ENCODE measurements at regions not wholly inside any gene's neighbourhood (a gene's known extent, or its start where the extent isn't known, plus 50 kb on each side); places are given as distances from the start of the nearest gene placed in this dataset.

DNA sequence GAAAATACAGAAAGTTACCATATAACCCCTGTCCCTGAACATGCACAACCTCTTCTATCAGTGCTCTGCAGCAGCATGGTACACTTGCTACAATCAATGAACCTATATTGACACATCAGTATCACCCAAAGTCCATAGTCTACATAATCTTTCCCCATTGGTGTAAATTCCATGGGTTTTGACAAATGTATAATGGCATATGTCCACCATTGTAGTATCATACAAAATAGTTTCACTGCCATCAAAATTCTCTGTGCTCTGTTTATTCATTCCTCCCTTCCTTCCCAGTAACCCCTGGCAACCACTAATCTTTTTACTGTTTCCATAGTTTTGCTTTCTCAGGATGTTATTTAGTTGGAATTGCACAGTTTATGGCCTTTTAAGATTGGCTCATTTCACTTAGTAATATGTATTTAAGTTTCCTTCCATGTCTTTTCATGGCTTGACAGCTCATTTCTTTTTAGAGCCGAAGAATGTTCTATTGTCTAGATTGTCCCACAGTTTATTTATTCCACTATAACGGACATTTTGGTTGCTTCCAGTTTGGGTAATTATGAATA lies 1707.0 kb downstream of the EFNA5 start:
- intact Hi-C loops (cut with micrococcal nuclease) = no loop called here
- peaks cover 11% of the 10 kb centered on the region for H3K9me3 Mint-ChIP-seq (ENCODE audit: unreplicated experiment)
- ChIA-PET CTCF (no interaction called here), POLR2A (no interaction called here)
- no peak overlapping the region for H3K27ac Mint-ChIP-seq (ENCODE audit: low read depth, unreplicated experiment)
- H3K27me3 Mint-ChIP-seq (ENCODE audit: insufficient read depth, unreplicated experiment) = no peaks in the 10 kb centered on the region
- H3K4me1 Mint-ChIP-seq (ENCODE audit: insufficient read depth, unreplicated experiment) = no peaks in the 10 kb centered on the region
- no TSS peak for BruUV-seq (replicated peaks)
- H3K4me3 Mint-ChIP-seq (ENCODE audit: unreplicated experiment) = no peak overlapping the region
- DNase-seq (ENCODE audit: unreplicated experiment) = no peak
- TF ChIP-seq CTCF (IDR thresholded peaks at IDR 0.05; ENCODE audit: unreplicated experiment) = no peak
- H3K36me3 Mint-ChIP-seq (ENCODE audit: insufficient read depth, unreplicated experiment) = no peaks in the 10 kb centered on the region

DNA sequence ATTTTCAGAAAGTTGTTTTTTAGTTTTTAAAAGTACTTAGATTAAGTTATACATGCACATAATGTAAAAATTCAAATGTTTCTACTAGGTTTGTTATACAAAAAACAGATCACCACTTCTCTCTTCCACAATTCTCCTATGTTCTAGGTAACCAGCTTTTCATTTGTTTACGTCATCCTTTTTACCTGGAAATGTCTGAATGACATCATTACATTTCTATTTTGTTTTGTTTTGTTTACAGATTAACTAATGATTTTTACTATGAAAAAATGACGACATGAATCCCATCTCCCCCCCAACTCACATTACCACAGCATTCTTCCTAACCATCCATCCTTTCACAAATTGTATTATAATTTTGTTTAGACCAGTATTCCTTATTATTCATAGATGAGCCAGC lies 1709.2 kb downstream of the EFNA5 start:
- H3K9me3 Mint-ChIP-seq (ENCODE audit: unreplicated experiment) = no peaks in the 10 kb centered on the region
- no TSS peak for BruUV-seq (replicated peaks)
- no peak for TF ChIP-seq CTCF (IDR thresholded peaks at IDR 0.05; ENCODE audit: unreplicated experiment)
- no peak overlapping the region for H3K27ac Mint-ChIP-seq (ENCODE audit: low read depth, unreplicated experiment)
- no peak for DNase-seq (ENCODE audit: unreplicated experiment)
- H3K4me3 Mint-ChIP-seq (ENCODE audit: unreplicated experiment) = no peak overlapping the region
- intact Hi-C loops (cut with micrococcal nuclease) = no loop called here
- POLR2A ChIA-PET = no interaction called here
- CTCF ChIA-PET = interaction anchor here (0.6 kb wide), 1 partner anchor 14 kb away, joined by 3 read pairs; no protein-coding TSS in a partner anchor
- H3K4me1 Mint-ChIP-seq (ENCODE audit: insufficient read depth, unreplicated experiment) = no peaks in the 10 kb centered on the region
- no peaks in the 10 kb centered on the region for H3K27me3 Mint-ChIP-seq (ENCODE audit: insufficient read depth, unreplicated experiment)
- no peaks in the 10 kb centered on the region for H3K36me3 Mint-ChIP-seq (ENCODE audit: insufficient read depth, unreplicated experiment)

- no peak overlapping the region for H3K27ac Mint-ChIP-seq (ENCODE audit: low read depth, unreplicated experiment)
- BruUV-seq (replicated peaks) = no TSS peak
- H3K36me3 Mint-ChIP-seq (ENCODE audit: insufficient read depth, unreplicated experiment) = no peaks in the 10 kb centered on the region
- H3K9me3 Mint-ChIP-seq (ENCODE audit: unreplicated experiment) = no peaks in the 10 kb centered on the region
- TF ChIP-seq CTCF (IDR thresholded peaks at IDR 0.05; ENCODE audit: unreplicated experiment) = no peak
- POLR2A ChIA-PET = no interaction called here
- DNase-seq (ENCODE audit: unreplicated experiment) = peak; percentile 40
- intact Hi-C loops (cut with micrococcal nuclease) = no loop called here
- peaks cover 8% of the 10 kb centered on the region for H3K4me1 Mint-ChIP-seq (ENCODE audit: insufficient read depth, unreplicated experiment)
- H3K4me3 Mint-ChIP-seq (ENCODE audit: unreplicated experiment) = no peak overlapping the region
- no peaks in the 10 kb centered on the region for H3K27me3 Mint-ChIP-seq (ENCODE audit: insufficient read depth, unreplicated experiment)
- CTCF ChIA-PET = no interaction called here
These were observed 1714.1 kb downstream of the EFNA5 start for GRCh38 chr5:105956456-105957196.

DNA sequence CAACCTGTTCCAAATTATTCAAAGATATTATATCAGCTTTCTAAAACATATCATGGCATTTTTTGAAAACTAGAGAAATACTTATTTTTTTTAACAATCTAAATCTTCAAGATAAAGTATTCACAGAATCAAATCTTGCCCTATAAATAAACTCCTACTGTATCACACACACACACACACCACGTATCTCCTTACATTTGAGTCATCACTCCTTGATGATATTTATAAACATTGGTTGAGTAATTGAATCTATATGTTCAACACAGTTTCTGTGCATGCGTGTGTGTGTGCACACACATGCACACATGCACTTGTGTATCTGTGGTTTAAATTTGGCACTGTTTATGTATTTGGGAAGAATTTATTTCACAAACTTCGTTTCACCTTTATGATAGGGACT lies 1716.4 kb downstream of the EFNA5 start:
- H3K4me3 Mint-ChIP-seq (ENCODE audit: unreplicated experiment) = no peak overlapping the region
- peaks cover 8% of the 10 kb centered on the region for H3K4me1 Mint-ChIP-seq (ENCODE audit: insufficient read depth, unreplicated experiment)
- H3K36me3 Mint-ChIP-seq (ENCODE audit: insufficient read depth, unreplicated experiment) = no peaks in the 10 kb centered on the region
- H3K27ac Mint-ChIP-seq (ENCODE audit: low read depth, unreplicated experiment) = no peak overlapping the region
- ChIA-PET POLR2A (no interaction called here), CTCF (no interaction called here)
- H3K27me3 Mint-ChIP-seq (ENCODE audit: insufficient read depth, unreplicated experiment) = no peaks in the 10 kb centered on the region
- TF ChIP-seq CTCF (IDR thresholded peaks at IDR 0.05; ENCODE audit: unreplicated experiment) = no peak
- no peaks in the 10 kb centered on the region for H3K9me3 Mint-ChIP-seq (ENCODE audit: unreplicated experiment)
- peak; percentile 12 for DNase-seq (ENCODE audit: unreplicated experiment)
- intact Hi-C loops (cut with micrococcal nuclease) = no loop called here
- no TSS peak for BruUV-seq (replicated peaks)

Measured in MCF 10A (cell line).